OCI-LY1 (cell line): ENCODE measurements at regions not wholly inside any gene's neighbourhood (a gene's known extent, or its start where the extent isn't known, plus 50 kb on each side); places are given as distances from the start of the nearest gene placed in this dataset.

Experiments
- H2AFZ ChIP-seq: fragments of 200-600 bp; sonication (generic), shearing (Covaris generic); 2 replicates; pipeline ENCODE4 v1.6.0; 2014; ENCODE audit warnings: antibody characterized with exemption, mild to moderate bottlenecking, low read length
- H3F3A ChIP-seq: fragments of 200-600 bp; sonication (generic), shearing (Covaris generic); 2 replicates; pipeline ENCODE4 v1.6.0; 2014; ENCODE audit warnings: mild to moderate bottlenecking, antibody characterized with exemption, low read length, moderate library complexity; ENCODE audit not compliant: insufficient read depth
- H3K27ac ChIP-seq: fragments of 200-600 bp; sonication (generic); 2 replicates; pipeline ENCODE4 v1.5.1; 2014; ENCODE audit warnings: low read length, mixed run types, mild to moderate bottlenecking, low read depth; ENCODE audit not compliant: poor library complexity, severe bottlenecking
- H3K27me3 ChIP-seq: fragments of 200-600 bp; sonication (generic); 2 replicates; pipeline ENCODE4 v1.6.0; 2014; ENCODE audit warnings: antibody characterized with exemption, mild to moderate bottlenecking, low read length, moderate library complexity; ENCODE audit not compliant: insufficient read depth
- H3K36me3 ChIP-seq: fragments of 200-600 bp; sonication (generic); 2 replicates; pipeline ENCODE4 v1.6.1; 2014; ENCODE audit warnings: mild to moderate bottlenecking, antibody characterized with exemption, low read length, moderate library complexity, mixed read lengths; ENCODE audit not compliant: insufficient read depth
- H3K4me1 ChIP-seq: fragments of 200-600 bp; sonication (generic); 2 replicates; pipeline ENCODE4 v1.5.1; 2014; ENCODE audit warnings: mild to moderate bottlenecking, low read length, moderate library complexity; ENCODE audit not compliant: insufficient read depth, severe bottlenecking
- H3K4me2 ChIP-seq: fragments of 200-600 bp; sonication (generic), shearing (Covaris generic); 2 replicates; pipeline ENCODE4 v1.6.1; 2014; ENCODE audit warnings: low read length
- H3K4me3 ChIP-seq: fragments of 200-600 bp; sonication (generic); 2 replicates; pipeline ENCODE4 v1.5.1; 2014; ENCODE audit warnings: low read length, low read depth, mild to moderate bottlenecking, mixed read lengths; ENCODE audit not compliant: poor library complexity, severe bottlenecking
- H3K79me2 ChIP-seq: fragments of 200-600 bp; shearing (Covaris generic); 2 replicates; pipeline ENCODE4 v1.6.1; 2016; ENCODE audit warnings: mixed run types, low read length, mixed read lengths; ENCODE audit not compliant: insufficient read depth
- H3K9ac ChIP-seq: fragments of 200-600 bp; sonication (generic), shearing (Covaris generic); 2 replicates; pipeline ENCODE4 v1.6.1; 2014; ENCODE audit warnings: mild to moderate bottlenecking, low read length, mixed read lengths
- H3K9me2 ChIP-seq: fragments of 200-600 bp; sonication (generic), shearing (Covaris generic); 2 replicates; pipeline ENCODE4 v1.6.1; 2014; ENCODE audit warnings: low read depth, mild to moderate bottlenecking, low read length, mixed read lengths
- H3K9me3 ChIP-seq: fragments of 200-600 bp; shearing (Covaris generic); 2 replicates; pipeline ENCODE4 v1.6.1; 2014; ENCODE audit warnings: low read length, mixed read lengths
- H4K20me1 ChIP-seq: fragments of 200-600 bp; sonication (generic), shearing (Covaris generic); 2 replicates; pipeline ENCODE4 v1.6.0; 2016; ENCODE audit warnings: mild to moderate bottlenecking, low read length; ENCODE audit not compliant: insufficient read depth
- EZH2 ChIP-seq: fragments of 200-600 bp; sonication (generic), shearing (Covaris generic); IDR thresholded peaks from 2 replicates; pipeline ENCODE4 v1.8.0; 2017; ENCODE audit warnings: borderline replicate concordance, mixed run types, mild to moderate bottlenecking, antibody characterized with exemption, low read length, moderate library complexity, mixed read lengths
- TF ChIP-seq, protein P1 (sequence below): fragments of 200-600 bp; sonication (generic), shearing (Covaris generic); IDR thresholded peaks from 2 replicates; pipeline ENCODE4 v1.5.1; 2017; ENCODE audit warnings: mild to moderate bottlenecking, antibody characterized with exemption, low read length, moderate library complexity, mixed read lengths

DNA sequence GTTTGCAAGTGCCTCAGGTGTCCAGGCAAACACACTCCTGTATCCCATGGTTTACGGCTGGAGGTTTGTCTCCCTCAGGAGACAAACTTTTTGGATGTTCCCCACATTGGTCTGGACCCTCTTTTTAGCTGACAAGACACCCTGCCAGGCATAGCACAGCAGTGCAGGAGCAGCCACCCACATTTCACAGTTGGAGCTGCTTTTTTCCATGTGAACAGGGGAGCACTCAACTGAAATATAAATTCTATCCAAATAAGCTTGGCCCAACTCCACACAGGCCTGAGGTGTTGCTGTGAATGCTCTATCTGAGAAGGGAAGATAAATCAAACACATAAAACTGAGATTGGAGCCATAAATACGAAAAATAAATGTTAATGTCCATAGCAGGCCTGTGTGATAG lies 501.3 kb upstream of the IL12A start:
- H3K4me1 ChIP-seq: no peaks in the 10 kb centered on the region
- H3K9me2 ChIP-seq: no peaks in the 10 kb centered on the region
- H4K20me1 ChIP-seq: no peaks in the 10 kb centered on the region
- H3K36me3 ChIP-seq: no peaks in the 10 kb centered on the region
- no peak overlapping the region for H3K4me3 ChIP-seq
- no peak overlapping the region for H3K4me2 ChIP-seq
- no peak overlapping the region for H3K27ac ChIP-seq
- no peaks in the 10 kb centered on the region for H3K9me3 ChIP-seq
- H3K9ac ChIP-seq: no peak overlapping the region
- H3F3A ChIP-seq: no peaks in the 10 kb centered on the region
- H3K79me2 ChIP-seq: no peaks in the 10 kb centered on the region
- H2AFZ ChIP-seq: no peak overlapping the region
- H3K27me3 ChIP-seq: no peaks in the 10 kb centered on the region
- no peak for TF ChIP-seq EZH2
- TF ChIP-seq, protein P1, sequence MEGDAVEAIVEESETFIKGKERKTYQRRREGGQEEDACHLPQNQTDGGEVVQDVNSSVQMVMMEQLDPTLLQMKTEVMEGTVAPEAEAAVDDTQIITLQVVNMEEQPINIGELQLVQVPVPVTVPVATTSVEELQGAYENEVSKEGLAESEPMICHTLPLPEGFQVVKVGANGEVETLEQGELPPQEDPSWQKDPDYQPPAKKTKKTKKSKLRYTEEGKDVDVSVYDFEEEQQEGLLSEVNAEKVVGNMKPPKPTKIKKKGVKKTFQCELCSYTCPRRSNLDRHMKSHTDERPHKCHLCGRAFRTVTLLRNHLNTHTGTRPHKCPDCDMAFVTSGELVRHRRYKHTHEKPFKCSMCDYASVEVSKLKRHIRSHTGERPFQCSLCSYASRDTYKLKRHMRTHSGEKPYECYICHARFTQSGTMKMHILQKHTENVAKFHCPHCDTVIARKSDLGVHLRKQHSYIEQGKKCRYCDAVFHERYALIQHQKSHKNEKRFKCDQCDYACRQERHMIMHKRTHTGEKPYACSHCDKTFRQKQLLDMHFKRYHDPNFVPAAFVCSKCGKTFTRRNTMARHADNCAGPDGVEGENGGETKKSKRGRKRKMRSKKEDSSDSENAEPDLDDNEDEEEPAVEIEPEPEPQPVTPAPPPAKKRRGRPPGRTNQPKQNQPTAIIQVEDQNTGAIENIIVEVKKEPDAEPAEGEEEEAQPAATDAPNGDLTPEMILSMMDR: no peak

DNA sequence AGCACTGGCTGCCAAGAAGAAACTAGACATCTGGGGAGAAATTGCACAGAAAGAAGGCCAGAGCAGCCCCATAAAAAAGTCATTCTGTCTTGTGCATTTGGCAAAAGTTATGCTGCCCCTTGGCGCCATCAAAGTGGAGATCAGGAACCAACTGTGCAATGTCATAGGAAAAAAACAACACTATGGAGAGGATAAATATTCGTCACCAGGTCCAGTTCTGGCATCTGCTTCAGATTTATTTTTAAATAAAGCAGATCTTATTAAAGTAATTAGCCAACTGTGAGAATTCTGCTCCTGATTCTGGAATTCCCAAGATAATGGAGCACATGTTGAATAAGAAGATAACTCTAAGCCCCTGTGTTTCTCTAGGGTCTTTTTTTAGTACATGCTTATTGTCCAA lies 500.0 kb upstream of the IL12A start:
- no peaks in the 10 kb centered on the region for H3K36me3 ChIP-seq
- no peak overlapping the region for H3K4me3 ChIP-seq
- no peak overlapping the region for H2AFZ ChIP-seq
- H3F3A ChIP-seq: no peaks in the 10 kb centered on the region
- H3K27me3 ChIP-seq: no peaks in the 10 kb centered on the region
- no peaks in the 10 kb centered on the region for H3K9me2 ChIP-seq
- no peak overlapping the region for H3K27ac ChIP-seq
- no peaks in the 10 kb centered on the region for H3K9me3 ChIP-seq
- H3K9ac ChIP-seq: no peak overlapping the region
- TF ChIP-seq, protein P1: no peak
- no peak for TF ChIP-seq EZH2
- no peak overlapping the region for H3K4me2 ChIP-seq
- H4K20me1 ChIP-seq: no peaks in the 10 kb centered on the region
- H3K79me2 ChIP-seq: no peaks in the 10 kb centered on the region
- H3K4me1 ChIP-seq: no peaks in the 10 kb centered on the region

DNA sequence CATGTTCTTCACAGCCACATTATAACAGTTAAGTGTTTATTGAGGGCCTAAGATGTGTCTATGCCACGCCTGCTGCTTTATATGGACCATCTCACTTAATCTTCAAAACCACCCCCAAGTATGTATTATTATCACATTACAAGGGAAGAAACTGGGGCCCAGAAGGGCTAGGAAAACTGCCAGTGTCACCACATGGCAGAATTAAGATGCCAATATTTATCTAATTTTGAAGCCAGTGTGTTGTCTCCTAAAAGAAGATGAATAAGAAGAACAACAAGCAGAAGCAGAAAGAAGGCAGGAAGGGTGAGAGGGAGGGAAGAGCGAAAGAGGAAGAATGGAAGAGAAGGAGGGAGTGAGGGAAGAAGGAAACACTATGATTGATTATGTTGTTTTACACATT lies 491.3 kb upstream of the IL12A start:
- no peak overlapping the region for H3K27ac ChIP-seq
- H4K20me1 ChIP-seq: no peaks in the 10 kb centered on the region
- no peaks in the 10 kb centered on the region for H3K79me2 ChIP-seq
- no peaks in the 10 kb centered on the region for H3K27me3 ChIP-seq
- no peak overlapping the region for H3K9ac ChIP-seq
- H3F3A ChIP-seq: no peaks in the 10 kb centered on the region
- no peaks in the 10 kb centered on the region for H3K4me1 ChIP-seq
- H3K9me3 ChIP-seq: no peaks in the 10 kb centered on the region
- no peak overlapping the region for H3K4me3 ChIP-seq
- no peak overlapping the region for H3K4me2 ChIP-seq
- no peaks in the 10 kb centered on the region for H3K36me3 ChIP-seq
- no peak overlapping the region for H2AFZ ChIP-seq
- no peaks in the 10 kb centered on the region for H3K9me2 ChIP-seq
- TF ChIP-seq, protein P1: no peak
- TF ChIP-seq EZH2: no peak
